GM23248 (cell line): ENCODE measurements at regions not wholly inside any gene's neighbourhood (a gene's known extent, or its start where the extent isn't known, plus 50 kb on each side); places are given as distances from the start of the nearest gene placed in this dataset.

Experiments
- DNase-seq: peaks from one replicate; pipeline ENCODE4 v3.0.0-alpha.2; 2015
- H2AFZ ChIP-seq: fragments of 200-600 bp; sonication (generic); 2 replicates; pipeline ENCODE4 v1.6.1; 2016; ENCODE audit warnings: antibody characterized with exemption
- H3F3A ChIP-seq: fragments of 200-600 bp; sonication (generic); 2 replicates; pipeline ENCODE4 v1.6.1; 2016; ENCODE audit warnings: mild to moderate bottlenecking, antibody characterized with exemption, mixed run types; ENCODE audit not compliant: insufficient read depth
- H3K27ac ChIP-seq: fragments of 200-600 bp; sonication (generic); 2 replicates; pipeline ENCODE4 v1.5.1; 2016; ENCODE audit warnings: mild to moderate bottlenecking
- H3K27me3 ChIP-seq: fragments of 200-600 bp; sonication (generic); replicated peaks from 2 replicates; pipeline ENCODE4 v1.6.1; 2016; ENCODE audit warnings: mild to moderate bottlenecking; ENCODE audit not compliant: insufficient read depth
- H3K36me3 ChIP-seq: fragments of 200-600 bp; sonication (generic); 2 replicates; pipeline ENCODE4 v1.6.1; 2016; ENCODE audit warnings: low read depth, mild to moderate bottlenecking
- H3K4me1 ChIP-seq: fragments of 200-600 bp; sonication (generic); 2 replicates; pipeline ENCODE4 v1.6.1; 2016; ENCODE audit warnings: mild to moderate bottlenecking; ENCODE audit not compliant: insufficient read depth
- H3K4me2 ChIP-seq: fragments of 200-600 bp; sonication (generic); one replicate; pipeline ENCODE4 v1.6.1; 2016; ENCODE audit warnings: mild to moderate bottlenecking; ENCODE audit not compliant: unreplicated experiment
- H3K4me3 ChIP-seq: fragments of 200-600 bp; sonication (generic); 2 replicates; pipeline ENCODE4 v1.5.1; 2016; ENCODE audit warnings: mild to moderate bottlenecking
- H3K79me2 ChIP-seq: fragments of 200-600 bp; sonication (generic); 2 replicates; pipeline ENCODE4 v1.6.1; 2016; ENCODE audit warnings: mild to moderate bottlenecking; ENCODE audit not compliant: insufficient read depth
- H3K9ac ChIP-seq: fragments of 200-600 bp; sonication (generic); 2 replicates; pipeline ENCODE4 v1.6.1; 2016; ENCODE audit warnings: mild to moderate bottlenecking
- H3K9me2 ChIP-seq: fragments of 200-600 bp; sonication (generic); 2 replicates; pipeline ENCODE4 v1.6.1; 2016; ENCODE audit warnings: mixed run types, mild to moderate bottlenecking, moderate library complexity; ENCODE audit not compliant: insufficient read depth
- H3K9me3 ChIP-seq: fragments of 200-600 bp; sonication (generic); one replicate; pipeline ENCODE4 v1.6.1; 2017; ENCODE audit warnings: low read depth
- H4K20me1 ChIP-seq: fragments of 200-600 bp; sonication (generic); 2 replicates; pipeline ENCODE4 v1.6.0; 2016; ENCODE audit not compliant: insufficient read depth
- EZH2 ChIP-seq: fragments of 200-600 bp; sonication (generic); IDR thresholded peaks from 2 replicates; pipeline ENCODE4 v1.6.1; 2018; ENCODE audit warnings: antibody characterized with exemption, mild to moderate bottlenecking; ENCODE audit not compliant: insufficient read depth, poor library complexity, severe bottlenecking
- EZH2phosphoT487 ChIP-seq: fragments of 200-600 bp; sonication (generic); IDR thresholded peaks from 2 replicates; pipeline ENCODE4 v1.6.1; 2018; ENCODE audit warnings: antibody characterized with exemption, moderate library complexity, mild to moderate bottlenecking, low read depth; ENCODE audit not compliant: insufficient read depth
- WGBS, 2 experiments: methylation state at CpG; one replicate each; pipeline ENCODE4 v1.1.6; 2015 to 2017; ENCODE audit warnings: low lambda C conversion rate in 2 of 2, low coverage in 1 of 2; ENCODE audit errors: missing lambda C conversion rate in 2 of 2; 5-methylcytosine and 5-hydroxymethylcytosine counted together
- in situ Hi-C: fragments of 300-500 bp; cut with MboI; formaldehyde crosslinking; loops from 2 replicates; pipeline ENCODE4 v1.15.0; 2020

DNA sequence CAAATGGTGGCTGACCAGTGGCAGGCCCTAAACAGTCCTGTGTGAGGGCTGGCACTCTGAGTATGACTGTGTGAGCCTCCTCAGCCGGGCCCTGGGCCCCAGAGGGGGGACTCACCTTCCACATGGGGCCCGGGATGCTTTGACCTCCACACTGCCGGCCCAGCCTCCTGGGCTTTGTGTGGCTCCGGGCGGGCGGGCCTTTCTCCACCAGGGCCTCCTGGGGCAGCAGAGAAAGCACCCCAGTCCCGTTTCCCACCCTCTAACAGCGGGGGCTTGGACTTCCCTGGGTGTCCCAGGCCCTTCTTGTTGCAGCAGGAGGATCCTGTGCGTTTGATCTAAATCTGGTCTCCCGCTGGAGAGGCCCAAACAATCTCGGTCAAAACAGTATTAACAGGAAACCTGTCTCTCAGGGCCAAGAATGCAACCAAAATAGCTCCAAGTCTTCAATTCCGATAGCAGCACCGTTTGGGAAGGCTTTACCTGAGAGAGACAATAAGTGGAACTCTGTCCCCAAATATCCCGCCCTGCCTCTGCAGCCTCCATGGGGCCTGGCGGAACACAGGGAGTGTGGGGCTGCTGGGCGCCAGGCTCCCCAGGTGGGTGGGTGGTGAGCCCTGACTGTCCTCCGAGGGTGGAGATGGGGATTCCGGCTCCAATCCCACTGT is 104.8 kb upstream of the ZNF32 start:
- no peak overlapping the region for H3K4me2 ChIP-seq
- no peaks in the 10 kb centered on the region for H3K79me2 ChIP-seq
- no peaks in the 10 kb centered on the region for H3K36me3 ChIP-seq
- in situ Hi-C loops: no loop called here
- TF ChIP-seq EZH2 (no peak), EZH2phosphoT487 (no peak)
- 97 to 98% methylated on average over 16 to 18 of the region's 18 CpGs for WGBS, 2 experiments
- H3K9me2 ChIP-seq: no peaks in the 10 kb centered on the region
- H3K27me3 ChIP-seq: no peaks in the 10 kb centered on the region
- DNase-seq: no peak
- no peak overlapping the region for H3K27ac ChIP-seq
- H4K20me1 ChIP-seq: no peaks in the 10 kb centered on the region
- H3K4me3 ChIP-seq: no peak overlapping the region
- no peak overlapping the region for H2AFZ ChIP-seq
- no peak overlapping the region for H3K9ac ChIP-seq
- no peaks in the 10 kb centered on the region for H3K4me1 ChIP-seq
- H3K9me3 ChIP-seq: no peaks in the 10 kb centered on the region
- H3F3A ChIP-seq: no peaks in the 10 kb centered on the region

GRCh38 chr10:43752682-43753081 is 104.0 kb upstream of the ZNF32 start:
- in situ Hi-C loops: no loop called here

GRCh38 chr10:43751646-43752045 is 103.0 kb upstream of the ZNF32 start:
- Histone ChIP-seq H3K36me3 (no peaks in the 10 kb centered on the region), H3K79me2 (no peaks in the 10 kb centered on the region), H3K4me1 (no peaks in the 10 kb centered on the region), H3K9me3 (no peaks in the 10 kb centered on the region), H3K4me3 (no peak overlapping the region), H3K4me2 (no peak overlapping the region), H2AFZ (no peak overlapping the region), H3K9me2 (no peaks in the 10 kb centered on the region), H3K27me3 (no peaks in the 10 kb centered on the region), H3F3A (no peaks in the 10 kb centered on the region), H3K9ac (no peak overlapping the region), H4K20me1 (no peaks in the 10 kb centered on the region), H3K27ac (no peak overlapping the region)
- no peak for DNase-seq
- no peak for TF ChIP-seq EZH2phosphoT487
- no peak for TF ChIP-seq EZH2
- in situ Hi-C loops: no loop called here
- 92 to 94% methylated on average over 5 of the region's 5 CpGs for WGBS, 2 experiments

More at GRCh38 chr10:43752682-43753081, 104.0 kb upstream of the ZNF32 start:
- no peaks in the 10 kb centered on the region for H3K27me3 ChIP-seq
- no peak overlapping the region for H3K27ac ChIP-seq
- H3K9ac ChIP-seq: no peak overlapping the region
- H3K4me2 ChIP-seq: no peak overlapping the region
- no peaks in the 10 kb centered on the region for H3K36me3 ChIP-seq
- no peak overlapping the region for H2AFZ ChIP-seq
- no peaks in the 10 kb centered on the region for H3F3A ChIP-seq
- H3K9me3 ChIP-seq: no peaks in the 10 kb centered on the region
- 95 to 100% methylated on average over 1 of the region's 1 CpG for WGBS, 2 experiments
- TF ChIP-seq EZH2phosphoT487 (no peak), EZH2 (no peak)
- H4K20me1 ChIP-seq: no peaks in the 10 kb centered on the region
- H3K4me3 ChIP-seq: no peak overlapping the region
- no peaks in the 10 kb centered on the region for H3K4me1 ChIP-seq
- H3K79me2 ChIP-seq: no peaks in the 10 kb centered on the region
- no peak for DNase-seq
- H3K9me2 ChIP-seq: no peaks in the 10 kb centered on the region

GRCh38 chr10:43749940-43750552 is 101.4 kb upstream of the ZNF32 start:
- Histone ChIP-seq H3K4me3 (no peak overlapping the region), H3F3A (no peaks in the 10 kb centered on the region), H3K9me3 (no peaks in the 10 kb centered on the region), H3K79me2 (no peaks in the 10 kb centered on the region), H3K36me3 (no peaks in the 10 kb centered on the region), H3K27ac (no peak overlapping the region), H3K4me1 (no peaks in the 10 kb centered on the region), H3K9ac (no peak overlapping the region), H3K27me3 (no peaks in the 10 kb centered on the region), H3K4me2 (no peak overlapping the region), H4K20me1 (no peaks in the 10 kb centered on the region), H3K9me2 (no peaks in the 10 kb centered on the region), H2AFZ (no peak overlapping the region)
- 76 to 79% methylated on average over 4 of the region's 4 CpGs for WGBS, 2 experiments
- DNase-seq: no peak
- no peak for TF ChIP-seq EZH2phosphoT487
- TF ChIP-seq EZH2: no peak
- in situ Hi-C loops: no loop called here
